Activated naive CD8-positive, alpha-beta T cell treated with anti-CD3 and anti-CD28 coated beads, Interleukin-2, amount 10 ng/mL, durations not matched to agents 7 days and 5 days (primary cell): ENCODE measurements at regions not wholly inside any gene's neighbourhood (a gene's known extent, or its start where the extent isn't known, plus 50 kb on each side); places are given as distances from the start of the nearest gene placed in this dataset.

Source experiments
- ATAC-seq: fragments of 150-1000 bp; cut with Tn5 transposase; one replicate; pipeline ENCODE4 v1.10.0; 2021; ENCODE audit warnings: low read depth, moderate library complexity
- POLR2A ChIA-PET: fragments of 350-600 bp; sonication (Branson Sonifier 250); formaldehyde crosslinking; loops from one replicate; lab custom pipeline; 2021; ENCODE audit warnings: antibody characterized with exemption; lab: Charles Lee
- DNase-seq: peaks from one replicate; pipeline ENCODE4 v3.0.0; 2021
- H3K27ac Mint-ChIP-seq: one replicate; pipeline ENCODE4 v1.8.0; 2022; ENCODE audit warnings: mild to moderate bottlenecking, mixed read lengths
- H3K27me3 Mint-ChIP-seq: one replicate; pipeline ENCODE4 v1.8.0; 2022; ENCODE audit warnings: mild to moderate bottlenecking, moderate library complexity, mixed read lengths
- H3K36me3 Mint-ChIP-seq: one replicate; pipeline ENCODE4 v1.8.0; 2021; ENCODE audit warnings: mild to moderate bottlenecking, mixed read lengths
- H3K4me1 Mint-ChIP-seq: one replicate; pipeline ENCODE4 v1.8.0; 2021; ENCODE audit warnings: mixed read lengths
- H3K4me3 Mint-ChIP-seq: one replicate; pipeline ENCODE4 v1.8.0; 2022; ENCODE audit warnings: mild to moderate bottlenecking, moderate library complexity, mixed read lengths
- H3K9me3 Mint-ChIP-seq: one replicate; pipeline ENCODE4 v1.8.0; 2021; ENCODE audit warnings: mixed read lengths

- no peak for ATAC-seq
- Mint-ChIP-seq H3K9me3 (no peaks in the 10 kb centered on the region), H3K27me3 (no peaks in the 10 kb centered on the region), H3K4me3 (no peak overlapping the region), H3K4me1 (no peaks in the 10 kb centered on the region), H3K27ac (no peak overlapping the region), H3K36me3 (no peaks in the 10 kb centered on the region)
- POLR2A ChIA-PET: no interaction called here
- no peak for DNase-seq
These were observed 92.9 kb upstream of the TBX3 start for GRCh38 chr12:114776731-114777442.

GRCh38 chr12:114774699-114775098 is 90.7 kb upstream of the TBX3 start:
- no peak overlapping the region for H3K4me3 Mint-ChIP-seq

GRCh38 chr12:114774197-114774596 is 90.2 kb upstream of the TBX3 start:
- Mint-ChIP-seq H3K36me3 (no peaks in the 10 kb centered on the region), H3K27me3 (no peaks in the 10 kb centered on the region), H3K27ac (no peak overlapping the region), H3K9me3 (no peaks in the 10 kb centered on the region), H3K4me1 (no peaks in the 10 kb centered on the region), H3K4me3 (no peak overlapping the region)
- POLR2A ChIA-PET: no interaction called here
- DNase-seq (no peak), ATAC-seq (no peak)

More at GRCh38 chr12:114774699-114775098, 90.7 kb upstream of the TBX3 start:
- Mint-ChIP-seq H3K36me3 (no peaks in the 10 kb centered on the region), H3K27me3 (no peaks in the 10 kb centered on the region), H3K4me1 (no peaks in the 10 kb centered on the region), H3K9me3 (no peaks in the 10 kb centered on the region), H3K27ac (no peak overlapping the region)
- no peak for ATAC-seq
- POLR2A ChIA-PET: no interaction called here
- no peak for DNase-seq

- Mint-ChIP-seq H3K27me3 (no peaks in the 10 kb centered on the region), H3K27ac (no peak overlapping the region), H3K36me3 (no peaks in the 10 kb centered on the region), H3K4me3 (no peak overlapping the region), H3K9me3 (no peaks in the 10 kb centered on the region), H3K4me1 (no peaks in the 10 kb centered on the region)
- POLR2A ChIA-PET: no interaction called here
- DNase-seq (no peak), ATAC-seq (no peak)
These were observed 86.3 kb upstream of the TBX3 start for GRCh38 chr12:114770323-114770722.

GRCh38 chr12:114769634-114770033 is 85.7 kb upstream of the TBX3 start:
- no peaks in the 10 kb centered on the region for H3K9me3 Mint-ChIP-seq
- no peaks in the 10 kb centered on the region for H3K36me3 Mint-ChIP-seq
- no peak overlapping the region for H3K4me3 Mint-ChIP-seq
- DNase-seq (no peak), ATAC-seq (no peak)
- POLR2A ChIA-PET: no interaction called here
- no peaks in the 10 kb centered on the region for H3K27me3 Mint-ChIP-seq
- no peak overlapping the region for H3K27ac Mint-ChIP-seq
- H3K4me1 Mint-ChIP-seq: no peaks in the 10 kb centered on the region

- no peaks in the 10 kb centered on the region for H3K36me3 Mint-ChIP-seq
- no peaks in the 10 kb centered on the region for H3K27me3 Mint-ChIP-seq
- no peak overlapping the region for H3K4me3 Mint-ChIP-seq
- DNase-seq (no peak), ATAC-seq (no peak)
- no peaks in the 10 kb centered on the region for H3K9me3 Mint-ChIP-seq
- POLR2A ChIA-PET: no interaction called here
- no peak overlapping the region for H3K27ac Mint-ChIP-seq
- H3K4me1 Mint-ChIP-seq: no peaks in the 10 kb centered on the region
These were observed 84.1 kb upstream of the TBX3 start for GRCh38 chr12:114767906-114768722.

- no peaks in the 10 kb centered on the region for H3K9me3 Mint-ChIP-seq
- POLR2A ChIA-PET: no interaction called here
- no peaks in the 10 kb centered on the region for H3K27me3 Mint-ChIP-seq
- H3K4me3 Mint-ChIP-seq: no peak overlapping the region
- ATAC-seq: no peak
- H3K4me1 Mint-ChIP-seq: no peaks in the 10 kb centered on the region
- no peak for DNase-seq
- H3K27ac Mint-ChIP-seq: no peak overlapping the region
- H3K36me3 Mint-ChIP-seq: no peaks in the 10 kb centered on the region
These were observed 83.2 kb upstream of the TBX3 start for GRCh38 chr12:114767084-114767760.

- DNase-seq: no peak
- no peak for ATAC-seq
- H3K9me3 Mint-ChIP-seq: no peaks in the 10 kb centered on the region
- no peaks in the 10 kb centered on the region for H3K27me3 Mint-ChIP-seq
- no peak overlapping the region for H3K4me3 Mint-ChIP-seq
- H3K4me1 Mint-ChIP-seq: no peaks in the 10 kb centered on the region
- no peaks in the 10 kb centered on the region for H3K36me3 Mint-ChIP-seq
- no peak overlapping the region for H3K27ac Mint-ChIP-seq
- POLR2A ChIA-PET: no interaction called here
These were observed 82.2 kb upstream of the TBX3 start for GRCh38 chr12:114765960-114766691.

GRCh38 chr12:114764510-114764909 is 80.5 kb upstream of the TBX3 start:
- no peaks in the 10 kb centered on the region for H3K4me1 Mint-ChIP-seq
- DNase-seq (no peak), ATAC-seq (no peak)
- POLR2A ChIA-PET: no interaction called here
- no peak overlapping the region for H3K27ac Mint-ChIP-seq
- H3K9me3 Mint-ChIP-seq: no peaks in the 10 kb centered on the region
- no peaks in the 10 kb centered on the region for H3K36me3 Mint-ChIP-seq
- H3K27me3 Mint-ChIP-seq: no peaks in the 10 kb centered on the region
- no peak overlapping the region for H3K4me3 Mint-ChIP-seq

GRCh38 chr12:114762490-114763110 is 78.6 kb upstream of the TBX3 start:
- Mint-ChIP-seq H3K9me3 (peaks cover 3% of the 10 kb centered on the region), H3K27me3 (no peaks in the 10 kb centered on the region), H3K4me3 (no peak overlapping the region), H3K4me1 (no peaks in the 10 kb centered on the region), H3K27ac (no peak overlapping the region), H3K36me3 (no peaks in the 10 kb centered on the region)
- ATAC-seq (no peak), DNase-seq (no peak)
- POLR2A ChIA-PET: no interaction called here

- no peaks in the 10 kb centered on the region for H3K4me1 Mint-ChIP-seq
- no peak for ATAC-seq
- DNase-seq: no peak
- no peaks in the 10 kb centered on the region for H3K36me3 Mint-ChIP-seq
- peaks cover 3% of the 10 kb centered on the region for H3K9me3 Mint-ChIP-seq
- no peaks in the 10 kb centered on the region for H3K27me3 Mint-ChIP-seq
- H3K4me3 Mint-ChIP-seq: no peak overlapping the region
- POLR2A ChIA-PET: no interaction called here
- no peak overlapping the region for H3K27ac Mint-ChIP-seq
These were observed 76.3 kb upstream of the TBX3 start for GRCh38 chr12:114760151-114760877.

- Mint-ChIP-seq H3K36me3 (no peaks in the 10 kb centered on the region), H3K4me3 (no peak overlapping the region), H3K27ac (no peak overlapping the region), H3K4me1 (no peaks in the 10 kb centered on the region), H3K9me3 (peaks cover 3% of the 10 kb centered on the region), H3K27me3 (no peaks in the 10 kb centered on the region)
- POLR2A ChIA-PET: no interaction called here
- no peak for DNase-seq
- ATAC-seq: no peak
These were observed 75.7 kb upstream of the TBX3 start for GRCh38 chr12:114759635-114760034.
